ENCODE measurements at regions not wholly inside any gene's neighbourhood (a gene's known extent, or its start where the extent isn't known, plus 50 kb on each side); places are given as distances from the start of the nearest gene placed in this dataset.

- TF ChIP-seq SPI1 (IDR thresholded peaks at IDR 0.05; ENCODE audit: low read depth, low read length) (no peak), POLR2AphosphoS5 (IDR thresholded peaks at IDR 0.05; ENCODE audit: low read depth, low read length) (no peak), PAX5 (IDR thresholded peaks at IDR 0.05; ENCODE audit: insufficient read depth, low read length, severe bottlenecking) (no peak), POU2F2 (IDR thresholded peaks at IDR 0.05; ENCODE audit: low read depth, low read length) (no peak), TAF1 (IDR thresholded peaks at IDR 0.05; ENCODE audit: low read depth, low read length) (no peak), POLR2A (IDR thresholded peaks at IDR 0.05; ENCODE audit: low read depth, low read length) (no peak)
- FAIRE-seq: no peak
- DNase-seq (ENCODE audit: insufficient read length, low spot score): no peak
These were observed 193.5 kb downstream of the UQCRFS1 start for GRCh38 chr19:29019403-29019802.

- no peak for DNase-seq (ENCODE audit: insufficient read length, low spot score)
- TF ChIP-seq POLR2A (IDR thresholded peaks at IDR 0.05; ENCODE audit: low read depth, low read length): no peak
- TF ChIP-seq TAF1 (IDR thresholded peaks at IDR 0.05; ENCODE audit: low read depth, low read length): no peak
- TF ChIP-seq SPI1 (IDR thresholded peaks at IDR 0.05; ENCODE audit: low read depth, low read length): no peak
- no peak for TF ChIP-seq PAX5 (IDR thresholded peaks at IDR 0.05; ENCODE audit: insufficient read depth, low read length, severe bottlenecking)
- TF ChIP-seq POLR2AphosphoS5 (IDR thresholded peaks at IDR 0.05; ENCODE audit: low read depth, low read length): no peak
- no peak for TF ChIP-seq POU2F2 (IDR thresholded peaks at IDR 0.05; ENCODE audit: low read depth, low read length)
- FAIRE-seq: no peak
These were observed 194.4 kb downstream of the UQCRFS1 start for GRCh38 chr19:29018542-29018941.

GRCh38 chr19:29017788-29018187, 195.2 kb downstream of the UQCRFS1 start:
- FAIRE-seq: no peak
- DNase-seq (ENCODE audit: insufficient read length, low spot score): no peak
- TF ChIP-seq SPI1 (IDR thresholded peaks at IDR 0.05; ENCODE audit: low read depth, low read length) (no peak), PAX5 (IDR thresholded peaks at IDR 0.05; ENCODE audit: insufficient read depth, low read length, severe bottlenecking) (no peak), POLR2A (IDR thresholded peaks at IDR 0.05; ENCODE audit: low read depth, low read length) (no peak), POLR2AphosphoS5 (IDR thresholded peaks at IDR 0.05; ENCODE audit: low read depth, low read length) (no peak), TAF1 (IDR thresholded peaks at IDR 0.05; ENCODE audit: low read depth, low read length) (no peak), POU2F2 (IDR thresholded peaks at IDR 0.05; ENCODE audit: low read depth, low read length) (no peak)

- no peak for DNase-seq (ENCODE audit: insufficient read length, low spot score)
- FAIRE-seq: no peak
- TF ChIP-seq POLR2AphosphoS5 (IDR thresholded peaks at IDR 0.05; ENCODE audit: low read depth, low read length) (no peak), POLR2A (IDR thresholded peaks at IDR 0.05; ENCODE audit: low read depth, low read length) (no peak), POU2F2 (IDR thresholded peaks at IDR 0.05; ENCODE audit: low read depth, low read length) (no peak), PAX5 (IDR thresholded peaks at IDR 0.05; ENCODE audit: insufficient read depth, low read length, severe bottlenecking) (no peak), SPI1 (IDR thresholded peaks at IDR 0.05; ENCODE audit: low read depth, low read length) (no peak), TAF1 (IDR thresholded peaks at IDR 0.05; ENCODE audit: low read depth, low read length) (no peak)
These were observed 195.8 kb downstream of the UQCRFS1 start for GRCh38 chr19:29016926-29017760.

GRCh38 chr19:29016353-29016752, 196.6 kb downstream of the UQCRFS1 start:
- TF ChIP-seq PAX5 (IDR thresholded peaks at IDR 0.05; ENCODE audit: insufficient read depth, low read length, severe bottlenecking): no peak
- no peak for TF ChIP-seq POU2F2 (IDR thresholded peaks at IDR 0.05; ENCODE audit: low read depth, low read length)
- TF ChIP-seq SPI1 (IDR thresholded peaks at IDR 0.05; ENCODE audit: low read depth, low read length): no peak
- no peak for TF ChIP-seq POLR2AphosphoS5 (IDR thresholded peaks at IDR 0.05; ENCODE audit: low read depth, low read length)
- TF ChIP-seq TAF1 (IDR thresholded peaks at IDR 0.05; ENCODE audit: low read depth, low read length): no peak
- TF ChIP-seq POLR2A (IDR thresholded peaks at IDR 0.05; ENCODE audit: low read depth, low read length): no peak
- DNase-seq (ENCODE audit: insufficient read length, low spot score) (no peak), FAIRE-seq (no peak)

GRCh38 chr19:29015569-29015968, 197.4 kb downstream of the UQCRFS1 start:
- FAIRE-seq: no peak
- no peak for DNase-seq (ENCODE audit: insufficient read length, low spot score)

GRCh38 chr19:29014857-29015436, 198.0 kb downstream of the UQCRFS1 start:
- no peak for DNase-seq (ENCODE audit: insufficient read length, low spot score)
- no peak for FAIRE-seq
- TF ChIP-seq TAF1 (IDR thresholded peaks at IDR 0.05; ENCODE audit: low read depth, low read length) (no peak), POLR2AphosphoS5 (IDR thresholded peaks at IDR 0.05; ENCODE audit: low read depth, low read length) (no peak), POLR2A (IDR thresholded peaks at IDR 0.05; ENCODE audit: low read depth, low read length) (no peak), POU2F2 (IDR thresholded peaks at IDR 0.05; ENCODE audit: low read depth, low read length) (no peak), SPI1 (IDR thresholded peaks at IDR 0.05; ENCODE audit: low read depth, low read length) (no peak), PAX5 (IDR thresholded peaks at IDR 0.05; ENCODE audit: insufficient read depth, low read length, severe bottlenecking) (no peak)

More at GRCh38 chr19:29015569-29015968, 197.4 kb downstream of the UQCRFS1 start:
- no peak for TF ChIP-seq SPI1 (IDR thresholded peaks at IDR 0.05; ENCODE audit: low read depth, low read length)
- no peak for TF ChIP-seq POU2F2 (IDR thresholded peaks at IDR 0.05; ENCODE audit: low read depth, low read length)
- TF ChIP-seq POLR2A (IDR thresholded peaks at IDR 0.05; ENCODE audit: low read depth, low read length): no peak
- TF ChIP-seq POLR2AphosphoS5 (IDR thresholded peaks at IDR 0.05; ENCODE audit: low read depth, low read length): no peak
- no peak for TF ChIP-seq PAX5 (IDR thresholded peaks at IDR 0.05; ENCODE audit: insufficient read depth, low read length, severe bottlenecking)
- no peak for TF ChIP-seq TAF1 (IDR thresholded peaks at IDR 0.05; ENCODE audit: low read depth, low read length)

- TF ChIP-seq POLR2A (IDR thresholded peaks at IDR 0.05; ENCODE audit: low read depth, low read length): no peak
- no peak for TF ChIP-seq SPI1 (IDR thresholded peaks at IDR 0.05; ENCODE audit: low read depth, low read length)
- no peak for TF ChIP-seq POU2F2 (IDR thresholded peaks at IDR 0.05; ENCODE audit: low read depth, low read length)
- no peak for TF ChIP-seq PAX5 (IDR thresholded peaks at IDR 0.05; ENCODE audit: insufficient read depth, low read length, severe bottlenecking)
- no peak for TF ChIP-seq POLR2AphosphoS5 (IDR thresholded peaks at IDR 0.05; ENCODE audit: low read depth, low read length)
- TF ChIP-seq TAF1 (IDR thresholded peaks at IDR 0.05; ENCODE audit: low read depth, low read length): no peak
These were observed 199.0 kb downstream of the UQCRFS1 start for GRCh38 chr19:29013988-29014387.

GRCh38 chr19:29013325-29013724, 199.6 kb downstream of the UQCRFS1 start:
- FAIRE-seq: no peak
- no peak for DNase-seq (ENCODE audit: insufficient read length, low spot score)
- TF ChIP-seq PAX5 (IDR thresholded peaks at IDR 0.05; ENCODE audit: insufficient read depth, low read length, severe bottlenecking) (no peak), SPI1 (IDR thresholded peaks at IDR 0.05; ENCODE audit: low read depth, low read length) (no peak), POU2F2 (IDR thresholded peaks at IDR 0.05; ENCODE audit: low read depth, low read length) (no peak), POLR2A (IDR thresholded peaks at IDR 0.05; ENCODE audit: low read depth, low read length) (no peak), TAF1 (IDR thresholded peaks at IDR 0.05; ENCODE audit: low read depth, low read length) (no peak), POLR2AphosphoS5 (IDR thresholded peaks at IDR 0.05; ENCODE audit: low read depth, low read length) (no peak)

More at GRCh38 chr19:29013988-29014387, 199.0 kb downstream of the UQCRFS1 start:
- DNase-seq (ENCODE audit: insufficient read length, low spot score) (no peak), FAIRE-seq (no peak)

Measured in GM12891 (cell line).